ENCODE measurements at regions not wholly inside any gene's neighbourhood (a gene's known extent, or its start where the extent isn't known, plus 50 kb on each side); places are given as distances from the start of the nearest gene placed in this dataset.
"Not testable (repeated sequence)": the region's sequence is repeated elsewhere in the genome, so short reads cannot be mapped to it uniquely, and the experiment has no call there.

DNA sequence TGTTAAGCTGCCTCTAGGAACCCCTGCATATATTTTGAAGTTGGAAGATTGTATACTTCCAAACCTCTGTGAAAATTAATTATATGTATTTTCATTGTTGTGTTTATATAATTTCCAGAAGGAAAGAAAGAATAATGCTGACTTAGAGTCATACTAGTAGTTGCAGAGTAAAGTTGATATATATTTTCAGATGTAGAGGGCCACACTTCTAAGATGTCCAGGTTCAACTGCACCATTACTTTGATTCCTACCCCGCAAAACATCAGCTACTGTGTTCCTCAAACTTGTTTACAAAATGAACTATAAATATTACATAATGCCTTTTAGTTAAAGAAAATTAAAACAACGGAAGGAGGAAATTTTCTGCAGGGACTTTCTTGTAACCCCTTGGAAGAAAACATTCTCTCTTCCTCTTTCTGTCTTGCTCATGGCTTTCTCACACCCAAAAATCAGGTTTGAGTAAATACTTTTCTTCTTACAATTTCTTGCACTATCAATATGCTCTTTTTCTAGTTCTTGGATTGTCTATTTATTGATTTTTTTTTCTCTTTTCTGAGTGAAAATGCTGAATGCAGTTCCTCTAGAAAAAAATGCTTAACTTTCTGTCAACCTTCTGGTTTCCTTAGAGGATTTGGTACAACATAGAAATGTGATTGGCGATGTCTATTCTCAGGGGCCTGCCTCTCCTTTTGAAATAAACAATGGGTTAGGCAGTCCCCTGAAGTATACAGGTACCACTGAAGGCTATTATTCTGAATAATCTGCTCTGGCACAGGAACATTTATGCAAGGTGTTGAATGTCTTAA is 867.8 kb downstream of the TTLL7 start:
- no peak for DNase-seq (ENCODE audit: low read depth)

DNA sequence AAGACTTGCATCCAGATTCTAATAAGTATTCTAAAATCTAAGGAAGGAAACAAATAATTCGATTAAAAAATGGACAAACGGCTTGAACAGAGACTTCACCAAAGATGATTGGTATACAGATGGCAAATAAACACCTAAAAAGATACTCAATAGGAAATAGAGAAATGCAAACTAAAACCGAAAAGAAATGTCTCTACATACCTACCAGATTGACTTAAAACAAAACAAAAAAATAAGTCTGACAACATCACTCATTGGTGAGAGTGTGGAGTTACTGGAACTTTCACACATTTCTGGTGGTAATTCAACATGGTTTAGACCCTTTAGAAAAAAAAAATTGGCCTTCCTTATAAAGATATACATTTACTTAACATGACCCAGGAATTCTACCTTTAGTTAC is 869.8 kb downstream of the TTLL7 start:
- DNase-seq (ENCODE audit: low read depth) = no peak

- no peak for DNase-seq (ENCODE audit: low read depth)
Measured at GRCh38 chr1:83125456-83125855, 873.5 kb downstream of the TTLL7 start.

GRCh38 chr1:83123019-83123418 is 875.9 kb downstream of the TTLL7 start:
- no peak for DNase-seq (ENCODE audit: low read depth)

GRCh38 chr1:83118472-83118871 is 880.5 kb downstream of the TTLL7 start:
- DNase-seq (ENCODE audit: low read depth) = no peak

DNA sequence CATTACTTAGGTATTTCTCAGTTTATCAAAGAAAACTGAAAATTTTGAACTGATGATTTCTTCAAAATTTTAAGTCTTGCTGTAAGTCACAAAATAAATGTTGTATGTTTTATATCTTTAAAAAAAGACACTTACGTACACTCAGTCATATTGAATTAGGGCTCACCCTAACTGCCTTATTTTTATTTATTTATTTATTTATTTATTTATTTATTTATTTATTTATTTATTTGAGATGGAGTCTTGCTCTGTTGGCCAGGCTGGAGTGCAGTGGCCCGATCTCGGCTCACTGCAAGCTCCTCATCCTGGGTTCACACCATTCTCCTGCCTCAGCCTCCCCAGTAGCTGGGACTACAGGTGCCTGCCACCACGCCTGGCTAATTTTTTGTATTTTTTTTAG is 881.9 kb downstream of the TTLL7 start:
- DNase-seq (ENCODE audit: low read depth) = not testable (repeated sequence)

- DNase-seq (ENCODE audit: low read depth) = no peak
Measured at GRCh38 chr1:83115785-83116184, 883.1 kb downstream of the TTLL7 start.

DNA sequence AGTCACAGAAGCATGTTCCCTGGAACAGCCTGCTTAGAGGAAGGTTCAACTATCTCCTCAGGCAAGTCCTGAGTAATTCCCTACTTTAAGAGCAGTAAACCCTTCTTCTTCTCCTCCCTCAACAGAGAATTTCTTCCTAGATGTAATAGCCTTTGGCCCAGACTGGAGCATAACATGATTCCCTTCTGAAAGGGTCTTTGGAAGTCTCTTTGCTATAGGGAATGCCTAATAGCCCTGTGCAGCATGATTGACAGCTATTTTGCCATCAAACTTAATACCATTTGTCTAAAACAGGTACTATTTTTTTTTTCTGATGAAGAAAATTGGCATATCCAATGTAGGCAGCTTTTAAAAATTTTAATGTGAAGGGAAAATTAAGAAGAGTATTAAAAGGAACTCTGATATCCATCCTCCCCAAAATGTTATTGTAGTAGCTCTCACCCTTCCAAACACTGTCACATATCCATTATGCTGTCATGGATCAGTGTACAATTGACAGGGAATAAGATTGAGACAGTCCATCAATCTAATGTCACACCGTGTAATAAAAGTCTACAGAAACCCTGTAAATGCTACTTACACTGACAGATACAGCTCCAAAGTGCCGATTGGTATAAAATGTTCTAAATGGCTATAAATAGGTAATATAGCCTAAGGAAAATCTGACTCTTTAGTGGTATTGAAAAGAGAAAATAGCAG is 884.6 kb downstream of the TTLL7 start:
- no peak for DNase-seq (ENCODE audit: low read depth)

GRCh38 chr1:83113652-83114051 is 885.3 kb downstream of the TTLL7 start:
- DNase-seq (ENCODE audit: low read depth) = no peak

DNA sequence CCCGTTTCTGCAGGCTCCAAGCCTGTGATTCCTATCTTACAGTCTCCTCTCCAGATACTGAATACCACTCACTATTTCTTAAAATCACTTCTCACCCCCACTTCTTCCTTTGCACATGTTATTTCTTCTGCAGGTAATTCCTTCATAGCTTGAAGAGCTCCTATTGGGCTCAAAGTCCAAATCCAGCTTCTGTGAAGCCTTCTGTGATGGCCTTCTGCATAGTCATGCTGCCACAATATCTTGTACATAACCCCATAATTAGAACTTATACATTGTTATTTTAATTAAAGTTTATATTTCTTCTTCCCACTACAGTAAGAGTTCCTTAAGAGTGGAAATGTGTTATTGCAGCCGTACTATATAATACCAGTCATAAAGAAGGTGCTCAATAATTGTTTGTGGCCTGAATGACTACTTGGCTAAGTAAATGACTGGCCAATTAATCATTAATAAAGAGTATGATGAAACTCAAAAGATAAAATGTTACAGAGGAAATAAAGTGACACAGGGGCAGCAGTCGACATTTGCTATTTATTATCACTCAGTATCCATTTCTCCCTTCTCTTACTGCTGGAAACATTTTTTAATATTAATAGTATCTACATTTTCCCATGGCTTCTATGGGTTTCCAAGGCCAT is 886.6 kb downstream of the TTLL7 start:
- DNase-seq (ENCODE audit: low read depth) = no peak

DNA sequence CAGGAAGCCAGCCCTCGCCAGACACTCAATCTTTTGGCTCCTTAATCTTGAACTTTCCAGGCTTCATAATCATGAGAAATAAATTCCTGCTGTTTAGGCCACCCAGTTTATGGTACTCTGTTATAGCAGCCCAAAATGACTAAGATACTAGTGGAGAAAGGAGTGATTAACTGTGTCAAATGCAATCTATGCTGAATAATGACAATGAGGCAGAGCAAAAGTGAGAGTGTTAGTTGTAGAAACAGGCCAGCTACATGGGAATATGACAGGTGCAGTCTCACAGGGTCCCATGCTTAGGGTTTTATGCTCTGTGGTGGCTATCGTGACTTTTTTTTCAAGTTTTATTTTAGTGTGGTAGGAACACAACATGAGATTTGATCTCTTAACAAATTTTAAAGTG is 888.8 kb downstream of the TTLL7 start:
- no peak for DNase-seq (ENCODE audit: low read depth)

DNA sequence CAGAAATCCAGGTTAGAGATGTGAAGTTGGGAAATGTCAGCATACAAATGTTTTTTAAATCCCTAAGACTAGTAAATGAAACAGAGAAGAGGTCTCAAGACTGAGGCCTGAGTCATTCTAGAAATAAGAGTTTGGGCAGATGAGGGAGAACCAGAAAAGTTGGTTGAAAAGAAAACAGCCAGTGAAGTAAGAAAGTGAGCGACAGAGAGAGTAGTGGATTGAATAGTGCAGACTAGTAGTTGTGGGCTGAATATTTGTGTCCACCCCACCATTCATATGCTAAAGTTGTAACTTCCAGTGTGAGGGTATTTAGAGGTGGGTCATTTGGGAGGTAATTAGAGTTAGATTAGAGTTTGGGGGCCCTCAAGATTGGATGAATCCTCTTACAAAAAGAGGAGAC is 889.2 kb downstream of the TTLL7 start:
- no peak for DNase-seq (ENCODE audit: low read depth)

- DNase-seq (ENCODE audit: low read depth) = no peak
Measured at GRCh38 chr1:83104558-83104957, 894.4 kb downstream of the TTLL7 start.

GRCh38 chr1:83103341-83103740 is 895.6 kb downstream of the TTLL7 start:
- DNase-seq (ENCODE audit: low read depth) = no peak

GRCh38 chr1:83102630-83103071 is 896.3 kb downstream of the TTLL7 start:
- DNase-seq (ENCODE audit: low read depth) = no peak

GRCh38 chr1:83101406-83101805 is 897.5 kb downstream of the TTLL7 start:
- DNase-seq (ENCODE audit: low read depth) = no peak

DNA sequence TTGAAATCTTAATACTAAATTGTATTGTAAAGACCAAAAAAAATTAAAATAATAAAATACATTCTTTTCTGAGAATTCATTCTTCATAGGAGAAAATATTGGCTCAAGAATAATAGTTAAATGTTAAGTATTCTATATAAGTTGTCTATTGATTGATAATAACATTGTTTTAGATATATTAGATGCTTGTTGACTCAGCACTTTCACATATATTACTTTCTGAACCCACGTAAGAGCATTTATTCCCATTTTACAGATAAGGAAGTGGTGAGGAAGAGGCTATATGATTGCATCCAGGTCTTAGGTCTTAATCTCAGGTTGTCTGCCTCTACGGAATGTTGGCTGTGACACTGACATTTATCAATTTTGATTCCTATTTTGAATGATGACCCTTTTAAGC is 898.8 kb downstream of the TTLL7 start:
- DNase-seq (ENCODE audit: low read depth) = no peak

DNA sequence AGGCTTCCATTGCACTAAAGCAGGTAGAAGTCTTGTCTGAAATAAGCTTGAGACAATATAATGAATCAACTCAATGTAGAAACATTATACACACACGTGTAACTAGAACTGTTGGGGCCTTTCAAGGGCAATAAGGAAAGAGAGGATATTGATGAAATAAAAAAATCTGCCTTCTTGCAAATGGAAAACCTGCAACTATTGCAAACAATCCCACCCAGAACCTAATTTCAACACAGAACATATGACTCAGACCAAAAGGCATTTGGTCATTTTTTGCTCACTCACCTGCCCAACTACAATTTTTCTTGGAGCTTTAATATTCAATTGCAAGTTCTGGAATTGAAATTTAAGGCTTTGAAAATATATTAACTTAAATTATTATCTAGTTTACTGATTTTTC is 900.1 kb downstream of the TTLL7 start:
- no peak for DNase-seq (ENCODE audit: low read depth)

DNA sequence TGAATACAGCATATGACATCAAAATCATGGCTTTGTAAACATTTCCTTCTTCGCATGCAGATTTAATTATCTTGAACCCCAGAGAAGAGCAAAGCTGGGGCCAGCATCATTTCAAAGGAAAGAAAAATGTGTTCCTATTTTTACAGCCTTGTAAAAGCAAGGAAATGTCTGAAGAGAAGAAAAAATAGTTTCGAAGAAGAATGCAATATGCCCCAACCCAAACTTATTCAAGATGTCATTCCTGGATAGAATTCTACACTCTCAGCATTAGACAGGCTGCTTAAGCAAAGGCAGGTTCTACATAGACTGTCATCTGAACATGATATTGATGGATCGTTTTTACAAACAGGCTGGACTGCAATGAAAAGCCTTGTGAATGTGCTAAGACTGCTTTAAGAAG is 900.8 kb downstream of the TTLL7 start:
- DNase-seq (ENCODE audit: low read depth) = no peak

- DNase-seq (ENCODE audit: low read depth) = no peak
Measured at GRCh38 chr1:83097715-83098114, 901.2 kb downstream of the TTLL7 start.

- DNase-seq (ENCODE audit: low read depth) = no peak
Measured at GRCh38 chr1:83095570-83095969, 903.4 kb downstream of the TTLL7 start.

- no peak for DNase-seq (ENCODE audit: low read depth)
Measured at GRCh38 chr1:83090195-83090594, 908.7 kb downstream of the TTLL7 start.

DNA sequence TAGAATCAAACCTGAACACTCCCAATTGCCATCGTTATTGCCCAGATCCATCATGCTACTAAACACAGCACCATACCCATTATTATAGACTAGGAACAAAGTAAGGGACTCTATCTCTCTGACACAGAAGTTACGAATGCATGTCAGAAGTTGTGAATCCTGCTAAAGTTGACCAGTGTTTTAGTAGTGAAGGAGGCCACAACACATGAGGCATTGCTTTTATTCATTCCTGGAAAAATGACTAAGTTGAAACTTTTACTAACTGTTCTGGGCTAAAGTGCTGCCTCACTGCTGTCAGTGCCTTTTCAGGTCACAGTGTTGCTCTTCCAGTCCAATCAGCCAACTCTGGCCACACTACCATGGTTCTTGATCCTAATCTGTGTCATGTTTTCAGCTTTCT is 911.1 kb downstream of the TTLL7 start:
- no peak for DNase-seq (ENCODE audit: low read depth)

All from fibroblast of the conjunctiva (primary cell).